PC-3 (cell line): ENCODE measurements at regions not wholly inside any gene's neighbourhood (a gene's known extent, or its start where the extent isn't known, plus 50 kb on each side); places are given as distances from the start of the nearest gene placed in this dataset.

Experiments
- ATAC-seq: fragments of 200-7000 bp; cut with Tn5 transposase; 2 replicates; pipeline ENCODE4 v1.9.1; 2020; ENCODE audit warnings: mild to moderate bottlenecking, moderate library complexity
- BruUV-seq: library from RNA; stranded (reverse); fragments of 400-500 nt; replicated peaks from 2 replicates; lab custom pipeline; 2021; lab: Mats Ljungman, UMichigan
- CTCF ChIA-PET: fragments of 300-600 bp; sonication (Branson Sonifier 250); formaldehyde crosslinking; loops from one replicate; lab custom pipeline; 2022; ENCODE audit warnings: antibody characterized with exemption; lab: Charles Lee
- POLR2A ChIA-PET: fragments of 300-600 bp; sonication (Branson Sonifier 250); formaldehyde crosslinking; loops from one replicate; lab custom pipeline; 2022; ENCODE audit warnings: antibody characterized with exemption; ENCODE audit not compliant: unreplicated experiment; lab: Charles Lee
- DNase-seq: peaks from one replicate; pipeline ENCODE4 v3.0.0-alpha.2; 2015
- H2AFZ ChIP-seq: fragments of 300-600 bp; sonication (generic); 2 replicates; pipeline ENCODE4 v1.6.0; 2016; ENCODE audit warnings: antibody characterized with exemption, low read length
- H3F3A ChIP-seq: fragments of 300-600 bp; sonication (generic); one replicate; pipeline ENCODE4 v1.6.0; 2017; ENCODE audit warnings: antibody characterized with exemption, low read length, control low read depth, mild to moderate bottlenecking; ENCODE audit not compliant: unreplicated experiment
- H3K27ac ChIP-seq: fragments of 300-600 bp; sonication (generic); 2 replicates; pipeline ENCODE4 v1.5.1; 2016; ENCODE audit warnings: mild to moderate bottlenecking, low read length
- H3K27me3 ChIP-seq: fragments of 300-600 bp; sonication (generic); 2 replicates; pipeline ENCODE4 v1.6.1; 2016; ENCODE audit warnings: low read length, mixed read lengths
- H3K36me3 ChIP-seq: fragments of 300-600 bp; sonication (generic); 2 replicates; pipeline ENCODE4 v1.6.1; 2016; ENCODE audit warnings: low read depth, mixed run types, low read length, mixed read lengths
- H3K4me1 ChIP-seq: fragments of 300-600 bp; sonication (generic); 2 replicates; pipeline ENCODE4 v1.5.1; 2016; ENCODE audit warnings: low read length; ENCODE audit not compliant: insufficient read depth
- H3K4me2 ChIP-seq: fragments of 300-600 bp; sonication (generic); 2 replicates; pipeline ENCODE4 v1.6.0; 2016; ENCODE audit warnings: low read length
- H3K4me3 ChIP-seq: fragments of 300-600 bp; sonication (generic); 2 replicates; pipeline ENCODE4 v1.5.1; 2016; ENCODE audit warnings: mild to moderate bottlenecking, low read length, mixed read lengths
- H3K79me2 ChIP-seq: fragments of 300-600 bp; sonication (generic); 2 replicates; pipeline ENCODE4 v1.6.1; 2017; ENCODE audit warnings: low read length, mixed read lengths
- H3K9ac ChIP-seq: fragments of 300-600 bp; sonication (generic); 2 replicates; pipeline ENCODE4 v1.6.0; 2016; ENCODE audit warnings: mild to moderate bottlenecking, low read length
- H3K9me2 ChIP-seq: fragments of 300-600 bp; sonication (generic); replicated peaks from 2 replicates; pipeline ENCODE4 v1.6.1; 2016; ENCODE audit warnings: mixed run types, low read length, mixed read lengths
- H3K9me3 ChIP-seq: fragments of 300-600 bp; sonication (generic); 2 replicates; pipeline ENCODE4 v1.6.1; 2016; ENCODE audit warnings: low read length, mixed read lengths
- H4K20me1 ChIP-seq: fragments of 300-600 bp; sonication (generic); 2 replicates; pipeline ENCODE4 v1.6.1; 2016; ENCODE audit warnings: low read length, mixed read lengths
- EZH2 ChIP-seq: fragments of 300-600 bp; sonication (generic); IDR thresholded peaks from one replicate; pipeline ENCODE4 v1.6.1; 2017; ENCODE audit warnings: antibody characterized with exemption, mild to moderate bottlenecking, low read length; ENCODE audit not compliant: unreplicated experiment
- EZH2phosphoT487 ChIP-seq: fragments of 300-600 bp; sonication (generic); IDR thresholded peaks from 2 replicates; pipeline ENCODE4 v1.6.1; 2018; ENCODE audit warnings: mild to moderate bottlenecking, antibody characterized with exemption, low read length, borderline replicate concordance
- intact Hi-C: fragments of 100-400 bp; cut with micrococcal nuclease; formaldehyde crosslinking; loops from 2 replicates; pipeline ENCODE4 v1.9.0; 2023
- TF ChIP-seq, protein P1 (sequence below): fragments of 300-600 bp; sonication (generic); conservative IDR thresholded peaks from 2 replicates; pipeline ENCODE4 v1.5.1; 2017; ENCODE audit warnings: antibody characterized with exemption, low read depth, mild to moderate bottlenecking, low read length

DNA sequence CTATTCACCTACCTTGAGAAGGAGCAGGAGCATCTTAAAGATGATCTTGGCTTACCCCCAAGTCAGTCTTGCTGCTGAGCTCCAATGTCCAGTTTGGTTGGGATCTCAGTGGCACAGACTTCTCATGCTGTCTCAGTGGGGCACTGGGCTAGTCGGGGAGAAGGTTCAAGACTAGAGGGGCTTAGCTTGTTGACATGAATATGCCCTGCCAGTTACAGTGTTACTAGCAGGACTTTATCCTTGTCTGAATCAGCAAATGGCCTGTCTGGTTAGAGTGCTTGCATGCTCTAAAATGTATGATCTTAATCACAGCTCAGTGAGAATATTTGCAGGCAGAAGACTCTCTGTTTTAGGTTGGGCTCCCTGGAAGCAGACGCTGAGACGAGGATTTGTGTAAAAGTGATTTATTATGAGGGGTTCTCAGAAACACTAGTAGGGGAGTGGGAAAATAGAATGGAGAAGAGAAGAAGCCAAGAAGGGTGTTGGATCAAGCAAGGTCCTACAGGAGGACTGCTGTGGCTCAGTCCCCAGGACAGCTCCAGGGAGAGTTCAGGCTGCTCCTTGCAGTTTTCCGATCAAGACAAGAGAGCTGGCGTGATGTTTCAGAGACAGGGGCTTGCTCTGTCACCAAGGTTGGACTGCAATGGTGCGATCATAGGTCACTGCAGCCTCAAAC is 150.4 kb upstream of the HS3ST2 start:
- Histone ChIP-seq H3K4me3 (no peak overlapping the region), H3K4me2 (no peak overlapping the region), H2AFZ (no peak overlapping the region), H3K79me2 (no peaks in the 10 kb centered on the region), H3K4me1 (no peaks in the 10 kb centered on the region), H3K36me3 (no peaks in the 10 kb centered on the region), H3K9ac (no peak overlapping the region), H3K27ac (no peak overlapping the region), H4K20me1 (no peaks in the 10 kb centered on the region), H3F3A (no peaks in the 10 kb centered on the region), H3K9me2 (no peaks in the 10 kb centered on the region), H3K27me3 (no peaks in the 10 kb centered on the region), H3K9me3 (no peaks in the 10 kb centered on the region)
- intact Hi-C loops = no loop called here
- ATAC-seq (no peak), DNase-seq (no peak)
- ChIA-PET POLR2A (no interaction called here), CTCF (no interaction called here)
- TF ChIP-seq, protein P1, sequence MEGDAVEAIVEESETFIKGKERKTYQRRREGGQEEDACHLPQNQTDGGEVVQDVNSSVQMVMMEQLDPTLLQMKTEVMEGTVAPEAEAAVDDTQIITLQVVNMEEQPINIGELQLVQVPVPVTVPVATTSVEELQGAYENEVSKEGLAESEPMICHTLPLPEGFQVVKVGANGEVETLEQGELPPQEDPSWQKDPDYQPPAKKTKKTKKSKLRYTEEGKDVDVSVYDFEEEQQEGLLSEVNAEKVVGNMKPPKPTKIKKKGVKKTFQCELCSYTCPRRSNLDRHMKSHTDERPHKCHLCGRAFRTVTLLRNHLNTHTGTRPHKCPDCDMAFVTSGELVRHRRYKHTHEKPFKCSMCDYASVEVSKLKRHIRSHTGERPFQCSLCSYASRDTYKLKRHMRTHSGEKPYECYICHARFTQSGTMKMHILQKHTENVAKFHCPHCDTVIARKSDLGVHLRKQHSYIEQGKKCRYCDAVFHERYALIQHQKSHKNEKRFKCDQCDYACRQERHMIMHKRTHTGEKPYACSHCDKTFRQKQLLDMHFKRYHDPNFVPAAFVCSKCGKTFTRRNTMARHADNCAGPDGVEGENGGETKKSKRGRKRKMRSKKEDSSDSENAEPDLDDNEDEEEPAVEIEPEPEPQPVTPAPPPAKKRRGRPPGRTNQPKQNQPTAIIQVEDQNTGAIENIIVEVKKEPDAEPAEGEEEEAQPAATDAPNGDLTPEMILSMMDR = no peak
- TF ChIP-seq EZH2phosphoT487 (no peak), EZH2 (no peak)
- no TSS peak for BruUV-seq

DNA sequence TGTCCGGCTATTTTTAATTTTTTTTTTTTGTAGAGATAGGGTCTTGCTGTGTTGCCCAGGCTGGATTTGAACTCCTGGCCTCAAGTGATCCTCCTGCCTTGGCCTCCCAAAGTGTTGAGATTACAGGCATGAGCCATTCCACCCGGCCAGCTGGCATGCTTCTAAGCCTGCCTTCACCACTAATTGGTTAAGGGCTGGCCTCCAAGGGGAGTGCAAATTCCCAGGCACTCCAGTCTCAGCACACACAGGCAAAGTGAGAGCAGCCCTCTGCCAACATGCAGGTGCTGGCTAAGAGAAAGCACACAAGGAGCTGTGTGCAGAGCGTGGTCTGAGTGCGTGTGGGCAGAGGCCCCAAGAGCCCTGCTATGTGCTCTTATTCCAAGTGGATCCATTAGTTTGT is 149.8 kb upstream of the HS3ST2 start:
- DNase-seq (no peak), ATAC-seq (no peak)
- ChIA-PET POLR2A (no interaction called here), CTCF (no interaction called here)
- Histone ChIP-seq H3K9ac (no peak overlapping the region), H4K20me1 (no peaks in the 10 kb centered on the region), H3K9me2 (no peaks in the 10 kb centered on the region), H3K4me1 (no peaks in the 10 kb centered on the region), H3K4me2 (no peak overlapping the region), H3F3A (no peaks in the 10 kb centered on the region), H2AFZ (no peak overlapping the region), H3K9me3 (no peaks in the 10 kb centered on the region), H3K36me3 (no peaks in the 10 kb centered on the region), H3K79me2 (no peaks in the 10 kb centered on the region), H3K27me3 (no peaks in the 10 kb centered on the region), H3K4me3 (no peak overlapping the region), H3K27ac (no peak overlapping the region)
- intact Hi-C loops = no loop called here
- no peak for TF ChIP-seq EZH2phosphoT487
- TF ChIP-seq, protein P1 = no peak
- TF ChIP-seq EZH2 = no peak
- BruUV-seq = no TSS peak

DNA sequence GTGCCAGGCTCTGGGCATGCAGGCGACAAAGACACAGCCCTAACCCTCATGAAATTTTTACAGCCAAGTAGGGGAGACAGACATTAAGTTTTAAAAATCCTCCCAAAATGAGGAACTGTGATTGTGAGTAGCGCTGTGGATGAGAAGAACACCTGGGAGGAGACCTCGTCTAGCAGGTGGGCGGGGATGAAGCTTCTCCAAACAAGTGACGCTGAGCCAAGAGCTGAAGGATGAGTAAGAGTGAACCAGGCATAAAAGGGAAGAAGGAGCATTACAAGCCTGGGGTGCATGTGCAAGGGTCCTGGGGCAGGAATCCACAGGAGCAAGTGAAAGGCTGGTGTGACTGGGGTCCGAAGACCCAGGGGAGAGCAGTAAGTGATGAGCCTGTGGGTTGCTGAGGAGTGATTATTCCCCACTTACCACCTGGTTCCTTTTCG is 149.4 kb upstream of the HS3ST2 start:
- H3K27ac ChIP-seq = no peak overlapping the region
- no peak overlapping the region for H2AFZ ChIP-seq
- no peaks in the 10 kb centered on the region for H3K36me3 ChIP-seq
- DNase-seq (peak; percentile 50), ATAC-seq (peak; percentile 49)
- H3K27me3 ChIP-seq = no peaks in the 10 kb centered on the region
- intact Hi-C loops = no loop called here
- H3K4me1 ChIP-seq = no peaks in the 10 kb centered on the region
- CTCF ChIA-PET = no interaction called here
- TF ChIP-seq EZH2phosphoT487 = no peak
- TF ChIP-seq, protein P1 = no peak
- POLR2A ChIA-PET = no interaction called here
- H3K9ac ChIP-seq = no peak overlapping the region
- no peak overlapping the region for H3K4me3 ChIP-seq
- BruUV-seq = no TSS peak
- no peaks in the 10 kb centered on the region for H3K9me3 ChIP-seq
- H3F3A ChIP-seq = no peaks in the 10 kb centered on the region
- no peaks in the 10 kb centered on the region for H4K20me1 ChIP-seq
- H3K79me2 ChIP-seq = no peaks in the 10 kb centered on the region
- no peaks in the 10 kb centered on the region for H3K9me2 ChIP-seq
- H3K4me2 ChIP-seq = no peak overlapping the region
